ENCODE measurements at regions not wholly inside any gene's neighbourhood (a gene's known extent, or its start where the extent isn't known, plus 50 kb on each side); places are given as distances from the start of the nearest gene placed in this dataset.

- H3K9ac ChIP-seq (ENCODE audit: low read length) = no peak overlapping the region
Observed at GRCh38 chr4:63618883-63619718, 790.1 kb downstream of the TECRL start.

GRCh38 chr4:63607169-63607872 is 801.9 kb downstream of the TECRL start:
- H3F3A ChIP-seq (ENCODE audit: insufficient read depth, low read length) = no peaks in the 10 kb centered on the region
- DNase-seq = no peak
- TF ChIP-seq CTCF (IDR thresholded peaks at IDR 0.05; ENCODE audit: low read length) (no peak), EZH2phosphoT487 (IDR thresholded peaks at IDR 0.05; ENCODE audit: low read length) (no peak), EZH2 (optimal IDR thresholded peaks at IDR 0.05; ENCODE audit: low read depth, low read length) (no peak)
- no peak overlapping the region for H3K9ac ChIP-seq (ENCODE audit: low read length)
- no peaks in the 10 kb centered on the region for H3K27me3 ChIP-seq (replicated peaks; ENCODE audit: insufficient read depth, low read length)
- no peaks in the 10 kb centered on the region for H3K9me3 ChIP-seq (replicated peaks; ENCODE audit: insufficient read depth, low read length)
- no peaks in the 10 kb centered on the region for H3K36me3 ChIP-seq (replicated peaks; ENCODE audit: insufficient read depth, low read length)
- H4K20me1 ChIP-seq (ENCODE audit: insufficient read depth, low read length) = no peaks in the 10 kb centered on the region
- H3K4me2 ChIP-seq (ENCODE audit: low read depth, low read length) = no peak overlapping the region
- no peaks in the 10 kb centered on the region for H3K9me2 ChIP-seq (replicated peaks; ENCODE audit: insufficient read depth, low read length)
- H3K4me1 ChIP-seq (ENCODE audit: low read length) = no peaks in the 10 kb centered on the region
- no peak overlapping the region for H3K27ac ChIP-seq (ENCODE audit: low read length)
- no peak overlapping the region for H2AFZ ChIP-seq (ENCODE audit: low read length)
- H3K4me3 ChIP-seq (ENCODE audit: low read length) = no peak overlapping the region
- H3K79me2 ChIP-seq (ENCODE audit: low read length) = no peaks in the 10 kb centered on the region

More at GRCh38 chr4:63618883-63619718, 790.1 kb downstream of the TECRL start:
- Histone ChIP-seq H3K4me3 (ENCODE audit: low read length) (no peak overlapping the region), H3K27ac (ENCODE audit: low read length) (no peak overlapping the region), H3K9me2 (replicated peaks; ENCODE audit: insufficient read depth, low read length) (no peaks in the 10 kb centered on the region), H4K20me1 (ENCODE audit: insufficient read depth, low read length) (no peaks in the 10 kb centered on the region), H3K4me1 (ENCODE audit: low read length) (no peaks in the 10 kb centered on the region), H3K9me3 (replicated peaks; ENCODE audit: insufficient read depth, low read length) (no peaks in the 10 kb centered on the region), H3K27me3 (replicated peaks; ENCODE audit: insufficient read depth, low read length) (no peaks in the 10 kb centered on the region), H3K4me2 (ENCODE audit: low read depth, low read length) (no peak overlapping the region), H3K79me2 (ENCODE audit: low read length) (no peaks in the 10 kb centered on the region), H2AFZ (ENCODE audit: low read length) (no peak overlapping the region), H3F3A (ENCODE audit: insufficient read depth, low read length) (no peaks in the 10 kb centered on the region), H3K36me3 (replicated peaks; ENCODE audit: insufficient read depth, low read length) (no peaks in the 10 kb centered on the region)
- no peak for TF ChIP-seq CTCF (IDR thresholded peaks at IDR 0.05; ENCODE audit: low read length)
- TF ChIP-seq EZH2 (optimal IDR thresholded peaks at IDR 0.05; ENCODE audit: low read depth, low read length) = no peak
- TF ChIP-seq EZH2phosphoT487 (IDR thresholded peaks at IDR 0.05; ENCODE audit: low read length) = no peak
- DNase-seq = no peak

- TF ChIP-seq EZH2 (optimal IDR thresholded peaks at IDR 0.05; ENCODE audit: low read depth, low read length) (no peak), EZH2phosphoT487 (IDR thresholded peaks at IDR 0.05; ENCODE audit: low read length) (no peak), CTCF (IDR thresholded peaks at IDR 0.05; ENCODE audit: low read length) (no peak)
- Histone ChIP-seq H3K36me3 (replicated peaks; ENCODE audit: insufficient read depth, low read length) (no peaks in the 10 kb centered on the region), H2AFZ (ENCODE audit: low read length) (no peak overlapping the region), H3K27ac (ENCODE audit: low read length) (no peak overlapping the region), H3K9me2 (replicated peaks; ENCODE audit: insufficient read depth, low read length) (no peaks in the 10 kb centered on the region), H3K4me3 (ENCODE audit: low read length) (no peak overlapping the region), H3K79me2 (ENCODE audit: low read length) (no peaks in the 10 kb centered on the region), H3F3A (ENCODE audit: insufficient read depth, low read length) (no peaks in the 10 kb centered on the region), H3K4me2 (ENCODE audit: low read depth, low read length) (no peak overlapping the region), H3K9me3 (replicated peaks; ENCODE audit: insufficient read depth, low read length) (no peaks in the 10 kb centered on the region), H3K27me3 (replicated peaks; ENCODE audit: insufficient read depth, low read length) (no peaks in the 10 kb centered on the region), H3K9ac (ENCODE audit: low read length) (no peak overlapping the region), H4K20me1 (ENCODE audit: insufficient read depth, low read length) (no peaks in the 10 kb centered on the region), H3K4me1 (ENCODE audit: low read length) (no peaks in the 10 kb centered on the region)
- DNase-seq = no peak
Observed at GRCh38 chr4:63589796-63590195, 819.5 kb downstream of the TECRL start.
